A549 (cell line): ENCODE measurements at regions not wholly inside any gene's neighbourhood (a gene's known extent, or its start where the extent isn't known, plus 50 kb on each side); places are given as distances from the start of the nearest gene placed in this dataset.

ENCODE experiments used
- CHD4 ChIP-seq: fragments of 200-600 bp; sonication (generic); IDR thresholded peaks from 2 replicates; pipeline ENCODE4 v1.6.1; 2016; ENCODE audit warnings: antibody characterized with exemption, mild to moderate bottlenecking, borderline replicate concordance
- TF ChIP-seq, protein P1 (sequence below): fragments of >200 bp; sonication (Bioruptor Twin); formaldehyde crosslinking; IDR thresholded peaks from 3 replicates; pipeline ENCODE4 v1.5.1; 2016
- TF ChIP-seq, protein P2 (sequence below): fragments of 200-600 bp; sonication (generic); IDR thresholded peaks from 2 replicates; pipeline ENCODE4 v1.6.1; 2016; ENCODE audit warnings: antibody characterized with exemption, mild to moderate bottlenecking, moderate library complexity
- TF ChIP-seq, protein P3 (sequence below): IDR thresholded peaks from 2 replicates; pipeline ENCODE4 v1.6.1; 2012

DNA sequence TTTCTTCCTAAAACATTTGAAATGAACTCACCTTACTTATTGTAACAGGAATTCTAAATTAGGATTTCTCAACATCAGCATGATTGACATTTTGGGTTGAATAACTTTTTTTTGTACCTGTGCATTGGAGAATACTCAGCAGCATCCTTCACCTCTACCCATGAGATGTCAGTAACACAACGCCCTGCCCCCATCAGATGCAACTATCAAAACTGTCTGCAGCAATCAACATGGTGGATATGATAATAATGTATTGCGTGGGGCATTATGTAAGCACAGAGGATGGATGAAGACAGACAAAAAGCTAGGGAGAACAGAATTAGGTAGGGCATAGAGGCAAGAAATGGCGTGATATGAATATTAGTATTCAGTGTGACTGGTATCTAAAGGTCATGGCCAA is 94.1 kb downstream of the PLK2 start:
- TF ChIP-seq, protein P1, sequence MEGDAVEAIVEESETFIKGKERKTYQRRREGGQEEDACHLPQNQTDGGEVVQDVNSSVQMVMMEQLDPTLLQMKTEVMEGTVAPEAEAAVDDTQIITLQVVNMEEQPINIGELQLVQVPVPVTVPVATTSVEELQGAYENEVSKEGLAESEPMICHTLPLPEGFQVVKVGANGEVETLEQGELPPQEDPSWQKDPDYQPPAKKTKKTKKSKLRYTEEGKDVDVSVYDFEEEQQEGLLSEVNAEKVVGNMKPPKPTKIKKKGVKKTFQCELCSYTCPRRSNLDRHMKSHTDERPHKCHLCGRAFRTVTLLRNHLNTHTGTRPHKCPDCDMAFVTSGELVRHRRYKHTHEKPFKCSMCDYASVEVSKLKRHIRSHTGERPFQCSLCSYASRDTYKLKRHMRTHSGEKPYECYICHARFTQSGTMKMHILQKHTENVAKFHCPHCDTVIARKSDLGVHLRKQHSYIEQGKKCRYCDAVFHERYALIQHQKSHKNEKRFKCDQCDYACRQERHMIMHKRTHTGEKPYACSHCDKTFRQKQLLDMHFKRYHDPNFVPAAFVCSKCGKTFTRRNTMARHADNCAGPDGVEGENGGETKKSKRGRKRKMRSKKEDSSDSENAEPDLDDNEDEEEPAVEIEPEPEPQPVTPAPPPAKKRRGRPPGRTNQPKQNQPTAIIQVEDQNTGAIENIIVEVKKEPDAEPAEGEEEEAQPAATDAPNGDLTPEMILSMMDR, result no peak
- TF ChIP-seq CHD4, result no peak
- TF ChIP-seq, protein P2, sequence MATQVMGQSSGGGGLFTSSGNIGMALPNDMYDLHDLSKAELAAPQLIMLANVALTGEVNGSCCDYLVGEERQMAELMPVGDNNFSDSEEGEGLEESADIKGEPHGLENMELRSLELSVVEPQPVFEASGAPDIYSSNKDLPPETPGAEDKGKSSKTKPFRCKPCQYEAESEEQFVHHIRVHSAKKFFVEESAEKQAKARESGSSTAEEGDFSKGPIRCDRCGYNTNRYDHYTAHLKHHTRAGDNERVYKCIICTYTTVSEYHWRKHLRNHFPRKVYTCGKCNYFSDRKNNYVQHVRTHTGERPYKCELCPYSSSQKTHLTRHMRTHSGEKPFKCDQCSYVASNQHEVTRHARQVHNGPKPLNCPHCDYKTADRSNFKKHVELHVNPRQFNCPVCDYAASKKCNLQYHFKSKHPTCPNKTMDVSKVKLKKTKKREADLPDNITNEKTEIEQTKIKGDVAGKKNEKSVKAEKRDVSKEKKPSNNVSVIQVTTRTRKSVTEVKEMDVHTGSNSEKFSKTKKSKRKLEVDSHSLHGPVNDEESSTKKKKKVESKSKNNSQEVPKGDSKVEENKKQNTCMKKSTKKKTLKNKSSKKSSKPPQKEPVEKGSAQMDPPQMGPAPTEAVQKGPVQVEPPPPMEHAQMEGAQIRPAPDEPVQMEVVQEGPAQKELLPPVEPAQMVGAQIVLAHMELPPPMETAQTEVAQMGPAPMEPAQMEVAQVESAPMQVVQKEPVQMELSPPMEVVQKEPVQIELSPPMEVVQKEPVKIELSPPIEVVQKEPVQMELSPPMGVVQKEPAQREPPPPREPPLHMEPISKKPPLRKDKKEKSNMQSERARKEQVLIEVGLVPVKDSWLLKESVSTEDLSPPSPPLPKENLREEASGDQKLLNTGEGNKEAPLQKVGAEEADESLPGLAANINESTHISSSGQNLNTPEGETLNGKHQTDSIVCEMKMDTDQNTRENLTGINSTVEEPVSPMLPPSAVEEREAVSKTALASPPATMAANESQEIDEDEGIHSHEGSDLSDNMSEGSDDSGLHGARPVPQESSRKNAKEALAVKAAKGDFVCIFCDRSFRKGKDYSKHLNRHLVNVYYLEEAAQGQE, result no peak
- TF ChIP-seq, protein P3, sequence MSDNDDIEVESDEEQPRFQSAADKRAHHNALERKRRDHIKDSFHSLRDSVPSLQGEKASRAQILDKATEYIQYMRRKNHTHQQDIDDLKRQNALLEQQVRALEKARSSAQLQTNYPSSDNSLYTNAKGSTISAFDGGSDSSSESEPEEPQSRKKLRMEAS, result no peak
